HPDE6-E6E7 (cell line): ENCODE measurements at regions not wholly inside any gene's neighbourhood (a gene's known extent, or its start where the extent isn't known, plus 50 kb on each side); places are given as distances from the start of the nearest gene placed in this dataset.
"Not testable (repeated sequence)": the region's sequence is repeated elsewhere in the genome, so short reads cannot be mapped to it uniquely, and the experiment has no call there.

Experiments
- DNase-seq: peaks from one replicate; pipeline ENCODE4 v3.0.0; 2011; ENCODE audit warnings: missing footprints; ENCODE audit errors: extremely low spot score

GRCh38 chr12:3420693-3421092, 70.3 kb upstream of the PRMT8 start:
- no peak for DNase-seq

GRCh38 chr12:3421191-3421978, 69.6 kb upstream of the PRMT8 start:
- DNase-seq = no peak

GRCh38 chr12:3424796-3425195, 66.2 kb upstream of the PRMT8 start:
- not testable (repeated sequence) for DNase-seq

DNA sequence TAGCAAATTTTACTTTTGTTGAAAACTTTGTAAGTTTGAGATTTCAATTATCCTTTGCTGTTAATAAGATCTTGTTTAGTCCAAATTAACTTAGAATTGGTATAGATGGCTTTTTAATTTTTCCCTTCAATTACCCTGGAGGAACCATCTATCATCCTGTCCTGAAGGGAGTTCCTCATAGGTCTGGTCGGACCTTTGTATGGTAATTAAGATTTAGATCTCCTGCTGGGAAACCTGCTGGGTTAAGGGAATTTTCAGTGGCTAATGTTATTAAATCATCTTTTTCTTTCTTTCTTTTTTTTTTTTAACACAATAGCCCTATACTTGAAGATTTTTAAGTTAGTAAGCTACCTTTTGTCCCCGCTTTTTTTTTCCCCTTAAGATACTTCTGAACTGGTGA, 63.0 kb upstream of the PRMT8 start:
- no peak for DNase-seq

- no peak for DNase-seq
Measured at GRCh38 chr12:3428631-3429030, 62.4 kb upstream of the PRMT8 start.

DNA sequence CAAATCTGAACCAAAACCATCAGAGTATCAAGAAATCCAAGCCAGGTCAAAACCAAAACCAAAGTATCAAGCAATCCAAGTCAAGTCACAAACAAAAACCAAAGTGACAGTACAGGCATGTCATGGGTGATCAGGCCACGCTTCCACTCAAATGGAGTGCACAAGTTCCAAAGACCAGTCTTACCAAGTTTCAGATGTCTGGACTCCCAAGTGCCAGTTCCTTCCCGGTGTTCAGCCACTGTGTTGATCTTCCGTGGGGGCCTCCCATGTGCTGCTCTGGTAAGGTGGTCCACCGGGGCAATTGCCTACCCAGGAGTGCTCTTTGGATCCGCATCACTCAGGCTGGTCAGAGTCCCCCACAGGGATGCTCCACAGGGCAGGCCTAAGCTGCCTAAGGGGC, 61.5 kb upstream of the PRMT8 start:
- DNase-seq = not testable (repeated sequence)

GRCh38 chr12:3431686-3432085, 59.3 kb upstream of the PRMT8 start:
- no peak for DNase-seq

- no peak for DNase-seq
Measured at GRCh38 chr12:3432176-3432742, 58.7 kb upstream of the PRMT8 start.

- DNase-seq = no peak
Measured at GRCh38 chr12:3432868-3433267, 58.1 kb upstream of the PRMT8 start.

DNA sequence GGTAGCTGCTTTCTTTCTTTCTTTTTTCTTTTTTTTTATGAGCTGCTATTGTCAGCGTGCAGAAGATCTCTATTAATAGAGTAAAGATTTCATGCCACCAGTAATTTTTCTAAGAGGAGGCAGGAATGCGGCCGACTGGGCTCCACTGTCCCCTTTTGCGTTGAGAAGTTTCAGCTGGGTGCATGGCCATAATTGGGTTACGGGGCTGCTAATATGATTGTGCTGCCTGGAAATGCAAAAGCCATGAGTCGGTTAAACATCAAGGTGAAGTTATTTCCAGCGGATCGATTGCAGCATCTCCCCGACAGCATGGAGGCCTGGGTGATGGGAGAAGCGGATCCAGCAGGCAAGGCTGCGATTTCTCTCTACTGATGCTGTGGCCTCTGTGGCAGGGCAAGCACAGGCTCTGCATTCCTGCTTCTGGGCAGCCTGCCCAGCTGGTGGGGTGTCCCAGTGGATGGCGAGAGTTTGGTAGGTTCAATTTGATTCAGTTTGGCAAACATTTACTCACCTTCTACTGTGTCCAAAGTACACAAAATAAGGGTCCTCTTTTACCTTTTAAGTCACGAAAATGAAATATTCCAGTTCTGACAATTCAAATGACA, 54.4 kb upstream of the PRMT8 start:
- no peak for DNase-seq

DNA sequence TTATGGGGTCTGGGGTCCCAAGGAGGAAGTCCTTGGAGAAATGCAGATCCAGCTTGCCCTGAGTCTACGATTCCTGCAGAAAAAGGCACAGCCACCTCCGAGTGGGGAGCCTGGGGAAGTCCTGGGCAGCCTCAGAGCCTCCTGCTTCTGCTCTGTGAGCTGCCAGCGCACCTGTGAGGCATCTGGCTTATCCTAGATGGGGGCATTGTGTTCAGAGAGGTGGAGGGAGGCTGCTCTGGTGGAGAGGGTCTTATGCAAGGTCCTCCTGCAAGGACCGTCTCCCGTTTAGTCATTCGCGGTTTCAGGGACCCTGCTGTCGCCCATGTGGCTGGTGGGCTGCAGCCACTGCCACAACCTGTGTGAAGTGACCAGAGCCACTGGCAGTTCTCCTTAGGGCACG, 53.0 kb upstream of the PRMT8 start:
- DNase-seq = no peak

- DNase-seq = no peak
Measured at GRCh38 chr12:3438401-3438800, 52.6 kb upstream of the PRMT8 start.
